ENCODE measurements at regions not wholly inside any gene's neighbourhood (a gene's known extent, or its start where the extent isn't known, plus 50 kb on each side); places are given as distances from the start of the nearest gene placed in this dataset.

DNA sequence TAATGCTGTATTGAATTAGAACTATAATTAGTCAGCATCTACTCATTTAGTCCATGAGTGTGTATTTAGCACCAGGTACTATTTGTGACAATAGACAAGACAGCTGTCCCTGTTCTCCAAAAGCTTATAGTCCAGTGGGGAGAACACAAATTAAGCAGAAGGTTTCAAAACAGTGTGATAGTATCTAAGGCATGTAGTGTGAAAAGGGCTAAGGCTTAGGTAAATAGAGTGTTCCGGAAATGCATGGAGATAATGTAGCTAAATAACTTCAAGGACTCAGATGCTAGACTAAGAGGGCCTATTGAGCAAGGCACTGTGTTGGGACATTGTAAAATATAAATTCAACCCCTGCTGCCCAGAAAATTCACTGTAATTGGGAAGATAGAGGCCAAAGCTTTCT is 144.1 kb upstream of the MIR17HG start:
- TF ChIP-seq TAF1 (IDR thresholded peaks at IDR 0.05; ENCODE audit: borderline replicate concordance, low read depth, low read length) (no peak), POLR2AphosphoS5 (IDR thresholded peaks at IDR 0.05; ENCODE audit: low read depth, low read length) (no peak)

Measured in GM12892 (cell line).